PC-9 (cell line): ENCODE measurements at regions not wholly inside any gene's neighbourhood (a gene's known extent, or its start where the extent isn't known, plus 50 kb on each side); places are given as distances from the start of the nearest gene placed in this dataset.

Experiments used
- CTCF ChIP-seq: fragments of 200-600 bp; sonication (generic); conservative IDR thresholded peaks from 2 replicates; pipeline ENCODE4 v1.6.1; 2017; ENCODE audit warnings: mixed run types, antibody characterized with exemption, mild to moderate bottlenecking, moderate library complexity
- EZH2 ChIP-seq: fragments of 200-600 bp; sonication (generic); IDR thresholded peaks from 2 replicates; pipeline ENCODE4 v1.8.0; 2017; ENCODE audit warnings: antibody characterized with exemption, low read depth

GRCh38 chr16:86988920-86989696 lies 328.1 kb downstream of the C16orf95 start:
- TF ChIP-seq CTCF (no peak), EZH2 (no peak)
